ENCODE measurements at regions not wholly inside any gene's neighbourhood (a gene's known extent, or its start where the extent isn't known, plus 50 kb on each side); places are given as distances from the start of the nearest gene placed in this dataset.

- Mint-ChIP-seq H3K36me3 (ENCODE audit: insufficient read depth) (no peaks in the 10 kb centered on the region), H3K27me3 (no peaks in the 10 kb centered on the region), H3K27ac (no peak overlapping the region), H3K4me3 (no peak overlapping the region), H3K4me1 (ENCODE audit: low read depth in 2 of 2) (peaks cover 5 to 7% of the 10 kb centered on the region in 2 donors), H3K9me3 (no peaks in the 10 kb centered on the region)
- ATAC-seq (replicated peaks) = no peak
- no peak for DNase-seq
These were observed 75.9 kb upstream of the ATF7IP start for GRCh38 chr12:14289601-14290000.

GRCh38 chr12:14290951-14291350 lies 74.5 kb upstream of the ATF7IP start:
- H3K36me3 Mint-ChIP-seq (ENCODE audit: insufficient read depth) = no peaks in the 10 kb centered on the region
- ATAC-seq (replicated peaks) = no peak
- DNase-seq = no peak
- H3K27ac Mint-ChIP-seq = no peak overlapping the region
- no peak overlapping the region for H3K4me3 Mint-ChIP-seq
- H3K4me1 Mint-ChIP-seq (ENCODE audit: low read depth in 2 of 2) = peaks cover 5 to 7% of the 10 kb centered on the region in 2 donors
- no peaks in the 10 kb centered on the region for H3K27me3 Mint-ChIP-seq
- no peaks in the 10 kb centered on the region for H3K9me3 Mint-ChIP-seq

- H3K27me3 Mint-ChIP-seq = no peaks in the 10 kb centered on the region
- no peak overlapping the region for H3K4me3 Mint-ChIP-seq
- H3K27ac Mint-ChIP-seq = no peak overlapping the region
- H3K4me1 Mint-ChIP-seq (ENCODE audit: low read depth in 2 of 2) = no peaks in the 10 kb centered on the region
- ATAC-seq (replicated peaks) (no peak), DNase-seq (no peak)
- H3K9me3 Mint-ChIP-seq = no peaks in the 10 kb centered on the region
- no peaks in the 10 kb centered on the region for H3K36me3 Mint-ChIP-seq (ENCODE audit: insufficient read depth)
These were observed 61.8 kb upstream of the ATF7IP start for GRCh38 chr12:14303661-14304155.

GRCh38 chr12:14307004-14307403 lies 58.5 kb upstream of the ATF7IP start:
- ATAC-seq (replicated peaks) (no peak), DNase-seq (no peak)
- Mint-ChIP-seq H3K4me1 (ENCODE audit: low read depth in 2 of 2) (peaks cover 0 to 6% of the 10 kb centered on the region in 2 donors), H3K36me3 (ENCODE audit: insufficient read depth) (no peaks in the 10 kb centered on the region), H3K9me3 (no peaks in the 10 kb centered on the region), H3K4me3 (no peak overlapping the region), H3K27ac (no peak overlapping the region), H3K27me3 (no peaks in the 10 kb centered on the region)

- DNase-seq = no peak
- Mint-ChIP-seq H3K9me3 (no peaks in the 10 kb centered on the region), H3K27me3 (no peaks in the 10 kb centered on the region), H3K36me3 (ENCODE audit: insufficient read depth) (no peaks in the 10 kb centered on the region), H3K4me3 (no peak overlapping the region), H3K27ac (no peak overlapping the region), H3K4me1 (ENCODE audit: low read depth in 2 of 2) (peaks cover 0 to 6% of the 10 kb centered on the region in 2 donors)
- no peak for ATAC-seq (replicated peaks)
These were observed 57.0 kb upstream of the ATF7IP start for GRCh38 chr12:14308516-14308915.

- Mint-ChIP-seq H3K27me3 (no peaks in the 10 kb centered on the region), H3K36me3 (ENCODE audit: insufficient read depth) (no peaks in the 10 kb centered on the region), H3K9me3 (no peaks in the 10 kb centered on the region), H3K4me1 (ENCODE audit: low read depth in 2 of 2) (peaks cover 0 to 6% of the 10 kb centered on the region in 2 donors), H3K4me3 (no peak overlapping the region), H3K27ac (no peak overlapping the region)
- ATAC-seq (replicated peaks) = no peak
- no peak for DNase-seq
These were observed 54.6 kb upstream of the ATF7IP start for GRCh38 chr12:14310866-14311265.

- DNase-seq = no peak
- no peaks in the 10 kb centered on the region for H3K36me3 Mint-ChIP-seq (ENCODE audit: insufficient read depth)
- H3K27ac Mint-ChIP-seq = no peak overlapping the region
- H3K4me1 Mint-ChIP-seq (ENCODE audit: low read depth in 2 of 2) = peaks cover 0 to 6% of the 10 kb centered on the region in 2 donors
- no peak overlapping the region for H3K4me3 Mint-ChIP-seq
- no peaks in the 10 kb centered on the region for H3K9me3 Mint-ChIP-seq
- no peak for ATAC-seq (replicated peaks)
- no peaks in the 10 kb centered on the region for H3K27me3 Mint-ChIP-seq
These were observed 51.9 kb upstream of the ATF7IP start for GRCh38 chr12:14313379-14314138.

GRCh38 chr12:14314801-14315200 lies 50.7 kb upstream of the ATF7IP start:
- no peaks in the 10 kb centered on the region for H3K9me3 Mint-ChIP-seq
- no peaks in the 10 kb centered on the region for H3K36me3 Mint-ChIP-seq (ENCODE audit: insufficient read depth)
- no peaks in the 10 kb centered on the region for H3K27me3 Mint-ChIP-seq
- H3K27ac Mint-ChIP-seq = no peak overlapping the region
- no peak overlapping the region for H3K4me3 Mint-ChIP-seq
- H3K4me1 Mint-ChIP-seq (ENCODE audit: low read depth in 2 of 2) = peaks cover 0 to 6% of the 10 kb centered on the region in 2 donors
- DNase-seq (no peak), ATAC-seq (replicated peaks) (no peak)

- ATAC-seq (replicated peaks) (no peak), DNase-seq (no peak)
- Mint-ChIP-seq H3K4me1 (ENCODE audit: low read depth in 2 of 2) (peaks cover 0 to 6% of the 10 kb centered on the region in 2 donors), H3K9me3 (no peaks in the 10 kb centered on the region), H3K27ac (no peak overlapping the region), H3K36me3 (ENCODE audit: insufficient read depth) (no peaks in the 10 kb centered on the region), H3K4me3 (no peak overlapping the region), H3K27me3 (no peaks in the 10 kb centered on the region)
These were observed 50.0 kb upstream of the ATF7IP start for GRCh38 chr12:14315501-14315900.

All from effector memory CD8-positive, alpha-beta T cell (primary cell).